ENCODE measurements at regions not wholly inside any gene's neighbourhood (a gene's known extent, or its start where the extent isn't known, plus 50 kb on each side); places are given as distances from the start of the nearest gene placed in this dataset.
"Not testable (repeated sequence)": the region's sequence is repeated elsewhere in the genome, so short reads cannot be mapped to it uniquely, and the experiment has no call there.

DNA sequence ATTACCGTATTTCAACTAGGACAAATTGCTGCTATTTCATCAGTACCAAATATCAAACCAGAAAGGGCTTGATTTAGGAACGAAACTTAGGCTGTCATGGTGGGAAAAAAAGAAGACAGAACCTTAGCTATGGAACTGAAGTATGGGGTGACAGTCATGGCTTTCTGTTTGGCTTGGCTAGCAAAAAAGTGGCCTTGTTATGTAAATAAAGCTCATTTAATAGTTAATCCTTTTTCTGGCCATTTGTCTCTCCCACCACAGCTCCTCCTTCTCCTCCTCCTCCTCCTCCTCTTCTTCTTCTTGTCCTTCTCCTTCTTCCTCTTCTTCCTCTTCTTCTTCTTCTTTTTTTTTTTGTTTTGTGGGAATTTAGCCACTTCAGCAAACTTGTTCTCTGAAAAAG lies 434.7 kb upstream of the NDST4 start:
- in situ Hi-C loops (cut with HindIII; ENCODE audit: low pct_ligation_motif_present, low sequenced_read_pairs) = no loop called here

DNA sequence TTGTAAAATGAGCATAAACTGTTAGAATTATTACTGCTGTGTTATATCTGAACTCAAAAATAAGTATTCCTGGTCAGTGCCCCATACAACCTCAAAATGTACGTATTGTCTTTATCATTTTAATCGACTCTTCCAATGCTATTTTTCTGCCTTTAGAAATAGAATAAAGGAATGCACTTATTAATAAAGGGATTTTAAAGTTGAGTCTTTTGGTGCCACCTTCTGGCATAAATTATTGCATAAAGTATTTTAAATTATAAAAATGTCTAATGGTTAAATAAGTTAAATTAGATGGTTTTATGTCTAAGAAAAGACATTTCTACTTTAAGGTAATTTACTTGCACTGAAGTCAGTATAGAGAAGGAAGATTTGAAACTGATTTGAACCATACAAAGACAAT lies 424.0 kb upstream of the NDST4 start:
- no peak overlapping the region for H3K4me3 ChIP-seq (ENCODE audit: low read depth, low read length)
- TF ChIP-seq, protein P1, sequence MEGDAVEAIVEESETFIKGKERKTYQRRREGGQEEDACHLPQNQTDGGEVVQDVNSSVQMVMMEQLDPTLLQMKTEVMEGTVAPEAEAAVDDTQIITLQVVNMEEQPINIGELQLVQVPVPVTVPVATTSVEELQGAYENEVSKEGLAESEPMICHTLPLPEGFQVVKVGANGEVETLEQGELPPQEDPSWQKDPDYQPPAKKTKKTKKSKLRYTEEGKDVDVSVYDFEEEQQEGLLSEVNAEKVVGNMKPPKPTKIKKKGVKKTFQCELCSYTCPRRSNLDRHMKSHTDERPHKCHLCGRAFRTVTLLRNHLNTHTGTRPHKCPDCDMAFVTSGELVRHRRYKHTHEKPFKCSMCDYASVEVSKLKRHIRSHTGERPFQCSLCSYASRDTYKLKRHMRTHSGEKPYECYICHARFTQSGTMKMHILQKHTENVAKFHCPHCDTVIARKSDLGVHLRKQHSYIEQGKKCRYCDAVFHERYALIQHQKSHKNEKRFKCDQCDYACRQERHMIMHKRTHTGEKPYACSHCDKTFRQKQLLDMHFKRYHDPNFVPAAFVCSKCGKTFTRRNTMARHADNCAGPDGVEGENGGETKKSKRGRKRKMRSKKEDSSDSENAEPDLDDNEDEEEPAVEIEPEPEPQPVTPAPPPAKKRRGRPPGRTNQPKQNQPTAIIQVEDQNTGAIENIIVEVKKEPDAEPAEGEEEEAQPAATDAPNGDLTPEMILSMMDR (IDR thresholded peaks at IDR 0.05; ENCODE audit: low read depth, low read length, missing control alignments) = no peak
- DNase-seq = no peak
- no peaks in the 10 kb centered on the region for H3K36me3 ChIP-seq (replicated peaks)
- in situ Hi-C loops (cut with HindIII; ENCODE audit: low pct_ligation_motif_present, low sequenced_read_pairs) = no loop called here
- H3K27ac ChIP-seq = no peak overlapping the region
- no peaks in the 10 kb centered on the region for H3K27me3 ChIP-seq (replicated peaks)

More for the DNA sequence above, 434.7 kb upstream of the NDST4 start:
- no peaks in the 10 kb centered on the region for H3K27me3 ChIP-seq (replicated peaks)
- H3K4me3 ChIP-seq (ENCODE audit: low read depth, low read length) = no peak overlapping the region
- DNase-seq = no peak
- TF ChIP-seq, protein P1 (IDR thresholded peaks at IDR 0.05; ENCODE audit: low read depth, low read length, missing control alignments) = no peak
- no peak overlapping the region for H3K27ac ChIP-seq
- no peaks in the 10 kb centered on the region for H3K36me3 ChIP-seq (replicated peaks)

DNA sequence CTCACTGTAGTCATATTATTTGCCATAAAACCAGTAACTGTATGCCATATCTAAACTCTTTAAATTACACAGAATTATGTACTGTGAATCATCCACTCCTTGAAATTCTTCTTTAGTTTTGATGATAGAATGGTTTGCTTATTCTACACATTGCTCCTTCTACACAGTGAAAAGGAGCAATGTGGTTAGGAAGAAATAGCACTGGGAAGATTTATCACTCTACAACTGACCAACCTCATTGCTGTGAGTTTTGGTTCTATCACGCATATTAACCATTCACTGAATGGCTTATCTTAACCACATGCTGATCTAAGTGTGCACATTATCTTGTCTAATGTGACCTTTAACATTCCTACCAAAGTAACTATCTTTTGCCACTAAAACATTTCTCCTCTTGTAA lies 415.7 kb upstream of the NDST4 start:
- in situ Hi-C loops (cut with HindIII; ENCODE audit: low pct_ligation_motif_present, low sequenced_read_pairs) = no loop called here
- Histone ChIP-seq H3K4me3 (ENCODE audit: low read depth, low read length) (no peak overlapping the region), H3K27ac (no peak overlapping the region), H3K36me3 (replicated peaks) (no peaks in the 10 kb centered on the region), H3K27me3 (replicated peaks) (no peaks in the 10 kb centered on the region)
- DNase-seq = no peak
- TF ChIP-seq, protein P1 (IDR thresholded peaks at IDR 0.05; ENCODE audit: low read depth, low read length, missing control alignments) = no peak

DNA sequence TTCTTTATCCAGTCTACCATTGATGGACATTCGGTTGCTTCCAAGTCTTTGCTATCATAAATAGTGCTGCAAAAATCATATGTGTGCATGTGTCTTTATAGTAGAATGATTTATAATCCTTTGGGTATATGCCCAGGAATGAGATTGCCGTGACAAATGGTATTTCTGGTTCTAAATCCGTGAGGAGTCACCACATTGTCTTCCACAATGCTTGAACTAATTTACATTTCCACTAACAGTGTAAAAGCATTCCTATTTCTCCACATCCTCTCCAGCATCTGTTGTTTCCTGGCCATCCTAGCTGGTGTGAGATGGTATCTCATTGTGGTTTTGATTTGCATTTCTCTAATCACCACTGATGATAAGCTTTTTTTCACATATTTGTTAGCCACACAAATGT lies 406.1 kb upstream of the NDST4 start:
- H3K27ac ChIP-seq; DNase-seq; H3K27me3 ChIP-seq (replicated peaks); H3K4me3 ChIP-seq (ENCODE audit: low read depth, low read length); H3K36me3 ChIP-seq (replicated peaks); in situ Hi-C loops (cut with HindIII; ENCODE audit: low pct_ligation_motif_present, low sequenced_read_pairs): not testable (repeated sequence)

DNA sequence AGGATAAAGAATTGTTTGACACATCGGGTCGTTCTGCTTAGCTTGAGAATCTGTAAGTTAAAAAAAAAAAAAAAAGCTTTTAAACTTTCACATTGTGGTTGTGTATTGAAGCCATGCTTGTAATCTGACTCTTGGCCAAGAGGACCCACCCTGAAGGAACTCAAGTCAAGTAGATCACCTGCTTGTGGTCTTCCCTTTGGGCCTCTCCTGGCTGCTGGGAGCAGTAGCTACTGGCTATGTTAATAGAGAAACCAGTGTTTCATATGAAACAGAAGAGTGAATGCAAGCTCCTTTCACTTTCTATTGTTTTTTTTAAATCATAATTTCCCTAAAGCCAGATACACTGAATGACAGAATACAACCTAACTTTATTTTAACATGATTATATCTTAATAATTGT lies 402.4 kb upstream of the NDST4 start:
- Histone ChIP-seq H3K27me3 (replicated peaks) (no peaks in the 10 kb centered on the region), H3K36me3 (replicated peaks) (no peaks in the 10 kb centered on the region), H3K4me3 (ENCODE audit: low read depth, low read length) (no peak overlapping the region), H3K27ac (no peak overlapping the region)
- TF ChIP-seq, protein P1 (IDR thresholded peaks at IDR 0.05; ENCODE audit: low read depth, low read length, missing control alignments) = no peak
- no peak for DNase-seq
- in situ Hi-C loops (cut with HindIII; ENCODE audit: low pct_ligation_motif_present, low sequenced_read_pairs) = no loop called here

DNA sequence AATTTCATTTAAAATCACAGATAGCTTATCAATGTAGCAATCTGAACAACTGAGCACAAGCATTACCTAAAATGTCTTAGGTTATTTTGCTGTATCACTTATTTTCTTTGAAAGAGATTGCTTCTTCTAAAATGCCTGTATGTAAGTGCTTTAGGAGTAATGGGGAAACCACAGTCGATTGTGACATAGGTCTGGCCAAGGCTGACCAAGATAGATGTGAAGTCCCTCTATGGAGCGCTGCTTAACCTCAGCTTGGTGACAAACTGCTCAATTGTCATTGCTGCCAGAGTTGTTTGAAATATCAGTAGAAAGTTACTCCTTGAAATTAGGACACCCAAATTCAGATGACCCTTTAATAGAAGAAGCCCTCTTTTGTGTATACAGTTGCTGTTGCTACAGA lies 401.9 kb upstream of the NDST4 start:
- DNase-seq = no peak
- no peak overlapping the region for H3K4me3 ChIP-seq (ENCODE audit: low read depth, low read length)
- in situ Hi-C loops (cut with HindIII; ENCODE audit: low pct_ligation_motif_present, low sequenced_read_pairs) = no loop called here
- TF ChIP-seq, protein P1 (IDR thresholded peaks at IDR 0.05; ENCODE audit: low read depth, low read length, missing control alignments) = no peak
- H3K27ac ChIP-seq = no peak overlapping the region
- no peaks in the 10 kb centered on the region for H3K27me3 ChIP-seq (replicated peaks)
- H3K36me3 ChIP-seq (replicated peaks) = no peaks in the 10 kb centered on the region

All from brain microvascular endothelial cell (primary cell).